ENCODE measurements at regions not wholly inside any gene's neighbourhood (a gene's known extent, or its start where the extent isn't known, plus 50 kb on each side); places are given as distances from the start of the nearest gene placed in this dataset.
"Not testable (repeated sequence)": the region's sequence is repeated elsewhere in the genome, so short reads cannot be mapped to it uniquely, and the experiment has no call there.

DNA sequence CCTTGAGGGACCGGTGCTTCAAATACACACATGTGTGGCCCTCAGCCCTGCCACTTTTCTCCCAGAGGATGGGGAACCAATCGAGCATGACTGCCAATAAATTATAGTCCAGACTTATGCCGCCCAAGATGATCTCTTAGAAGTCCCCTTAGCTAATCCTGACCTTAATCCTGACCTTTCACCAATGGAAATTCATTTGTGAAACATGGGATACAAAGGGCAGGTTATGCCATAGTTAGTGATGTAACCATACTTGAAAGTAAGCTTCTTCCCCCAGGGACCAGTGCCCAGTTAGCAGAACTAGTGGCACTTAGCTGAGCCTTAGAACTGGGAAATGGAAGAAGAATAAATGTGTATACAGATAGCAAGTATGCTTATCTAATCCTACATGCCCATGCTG lies 190.6 kb downstream of the FBXO4 start:
- not testable (repeated sequence) for TF ChIP-seq POLR2A (IDR thresholded peaks at IDR 0.05; ENCODE audit: borderline replicate concordance, extremely low read depth, insufficient read depth, insufficient read length); EZH2 (IDR thresholded peaks at IDR 0.05); FOSL1 (IDR thresholded peaks at IDR 0.05; ENCODE audit: low read depth); POLR2AphosphoS5 (IDR thresholded peaks at IDR 0.05; ENCODE audit: low read depth, low read length); YY1 (IDR thresholded peaks at IDR 0.05; ENCODE audit: extremely low read depth, insufficient replicate concordance, low read depth, low read length); CBX3 (IDR thresholded peaks at IDR 0.05; ENCODE audit: low read depth); EGR1 (IDR thresholded peaks at IDR 0.05; ENCODE audit: low read depth)
- TF ChIP-seq, protein P1, sequence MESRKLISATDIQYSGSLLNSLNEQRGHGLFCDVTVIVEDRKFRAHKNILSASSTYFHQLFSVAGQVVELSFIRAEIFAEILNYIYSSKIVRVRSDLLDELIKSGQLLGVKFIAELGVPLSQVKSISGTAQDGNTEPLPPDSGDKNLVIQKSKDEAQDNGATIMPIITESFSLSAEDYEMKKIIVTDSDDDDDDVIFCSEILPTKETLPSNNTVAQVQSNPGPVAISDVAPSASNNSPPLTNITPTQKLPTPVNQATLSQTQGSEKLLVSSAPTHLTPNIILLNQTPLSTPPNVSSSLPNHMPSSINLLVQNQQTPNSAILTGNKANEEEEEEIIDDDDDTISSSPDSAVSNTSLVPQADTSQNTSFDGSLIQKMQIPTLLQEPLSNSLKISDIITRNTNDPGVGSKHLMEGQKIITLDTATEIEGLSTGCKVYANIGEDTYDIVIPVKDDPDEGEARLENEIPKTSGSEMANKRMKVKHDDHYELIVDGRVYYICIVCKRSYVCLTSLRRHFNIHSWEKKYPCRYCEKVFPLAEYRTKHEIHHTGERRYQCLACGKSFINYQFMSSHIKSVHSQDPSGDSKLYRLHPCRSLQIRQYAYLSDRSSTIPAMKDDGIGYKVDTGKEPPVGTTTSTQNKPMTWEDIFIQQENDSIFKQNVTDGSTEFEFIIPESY (IDR thresholded peaks at IDR 0.05; ENCODE audit: extremely low read depth, insufficient replicate concordance, low read length) = not testable (repeated sequence)
- TF ChIP-seq, protein P2, sequence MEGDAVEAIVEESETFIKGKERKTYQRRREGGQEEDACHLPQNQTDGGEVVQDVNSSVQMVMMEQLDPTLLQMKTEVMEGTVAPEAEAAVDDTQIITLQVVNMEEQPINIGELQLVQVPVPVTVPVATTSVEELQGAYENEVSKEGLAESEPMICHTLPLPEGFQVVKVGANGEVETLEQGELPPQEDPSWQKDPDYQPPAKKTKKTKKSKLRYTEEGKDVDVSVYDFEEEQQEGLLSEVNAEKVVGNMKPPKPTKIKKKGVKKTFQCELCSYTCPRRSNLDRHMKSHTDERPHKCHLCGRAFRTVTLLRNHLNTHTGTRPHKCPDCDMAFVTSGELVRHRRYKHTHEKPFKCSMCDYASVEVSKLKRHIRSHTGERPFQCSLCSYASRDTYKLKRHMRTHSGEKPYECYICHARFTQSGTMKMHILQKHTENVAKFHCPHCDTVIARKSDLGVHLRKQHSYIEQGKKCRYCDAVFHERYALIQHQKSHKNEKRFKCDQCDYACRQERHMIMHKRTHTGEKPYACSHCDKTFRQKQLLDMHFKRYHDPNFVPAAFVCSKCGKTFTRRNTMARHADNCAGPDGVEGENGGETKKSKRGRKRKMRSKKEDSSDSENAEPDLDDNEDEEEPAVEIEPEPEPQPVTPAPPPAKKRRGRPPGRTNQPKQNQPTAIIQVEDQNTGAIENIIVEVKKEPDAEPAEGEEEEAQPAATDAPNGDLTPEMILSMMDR (IDR thresholded peaks at IDR 0.05 in 2 of 3, conservative IDR thresholded peaks at IDR 0.05 in 1 of 3; ENCODE audit: borderline replicate concordance in 1 of 3, insufficient read depth in 1 of 3, low read depth in 2 of 3, low read length in 2 of 3) = not testable (repeated sequence)
- TF ChIP-seq, protein P3, sequence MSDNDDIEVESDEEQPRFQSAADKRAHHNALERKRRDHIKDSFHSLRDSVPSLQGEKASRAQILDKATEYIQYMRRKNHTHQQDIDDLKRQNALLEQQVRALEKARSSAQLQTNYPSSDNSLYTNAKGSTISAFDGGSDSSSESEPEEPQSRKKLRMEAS (IDR thresholded peaks at IDR 0.05) = not testable (repeated sequence)
